ENCODE measurements at regions not wholly inside any gene's neighbourhood (a gene's known extent, or its start where the extent isn't known, plus 50 kb on each side); places are given as distances from the start of the nearest gene placed in this dataset.
"Not testable (repeated sequence)": the region's sequence is repeated elsewhere in the genome, so short reads cannot be mapped to it uniquely, and the experiment has no call there.

- DNase-seq (ENCODE audit: low read depth in 1 of 2, low spot score in 1 of 2) = not testable (repeated sequence)
Observed at GRCh38 chr3:40698611-40699010, 173.9 kb downstream of the ZNF621 start.

- no peak for DNase-seq (ENCODE audit: low read depth in 1 of 2, low spot score in 1 of 2)
Observed at GRCh38 chr3:40701016-40701588, 176.3 kb downstream of the ZNF621 start.

- no peak for DNase-seq (ENCODE audit: low read depth in 1 of 2, low spot score in 1 of 2)
Observed at GRCh38 chr3:40704224-40704623, 179.5 kb downstream of the ZNF621 start.

- no peak for DNase-seq (ENCODE audit: low read depth in 1 of 2, low spot score in 1 of 2)
Observed at GRCh38 chr3:40705663-40706062, 180.9 kb downstream of the ZNF621 start.

GRCh38 chr3:40713306-40713705 lies 188.5 kb downstream of the ZNF621 start:
- no peak for DNase-seq (ENCODE audit: low read depth in 1 of 2, low spot score in 1 of 2)

GRCh38 chr3:40713795-40714194 lies 189.0 kb downstream of the ZNF621 start:
- no peak for DNase-seq (ENCODE audit: low read depth in 1 of 2, low spot score in 1 of 2)

- DNase-seq (ENCODE audit: low read depth in 1 of 2, low spot score in 1 of 2) = no peak
Observed at GRCh38 chr3:40714771-40715345, 190.1 kb downstream of the ZNF621 start.

- no peak for DNase-seq (ENCODE audit: low read depth in 1 of 2, low spot score in 1 of 2)
Observed at GRCh38 chr3:40715551-40715950, 190.8 kb downstream of the ZNF621 start.

GRCh38 chr3:40717471-40717870 lies 192.7 kb downstream of the ZNF621 start:
- no peak for DNase-seq (ENCODE audit: low read depth in 1 of 2, low spot score in 1 of 2)

GRCh38 chr3:40718209-40718608 lies 193.4 kb downstream of the ZNF621 start:
- no peak for DNase-seq (ENCODE audit: low read depth in 1 of 2, low spot score in 1 of 2)

GRCh38 chr3:40718681-40719080 lies 193.9 kb downstream of the ZNF621 start:
- no peak for DNase-seq (ENCODE audit: low read depth in 1 of 2, low spot score in 1 of 2)

GRCh38 chr3:40719660-40720287 lies 195.0 kb downstream of the ZNF621 start:
- DNase-seq (ENCODE audit: low read depth in 1 of 2, low spot score in 1 of 2) = no peak

GRCh38 chr3:40720341-40720740 lies 195.6 kb downstream of the ZNF621 start:
- DNase-seq (ENCODE audit: low read depth in 1 of 2, low spot score in 1 of 2) = no peak

- no peak for DNase-seq (ENCODE audit: low read depth in 1 of 2, low spot score in 1 of 2)
Observed at GRCh38 chr3:40720863-40721262, 196.1 kb downstream of the ZNF621 start.

GRCh38 chr3:40723083-40723660 lies 198.4 kb downstream of the ZNF621 start:
- DNase-seq (ENCODE audit: low read depth in 1 of 2, low spot score in 1 of 2) = no peak

GRCh38 chr3:40725031-40725430 lies 200.3 kb downstream of the ZNF621 start:
- no peak for DNase-seq (ENCODE audit: low read depth in 1 of 2, low spot score in 1 of 2)

- DNase-seq (ENCODE audit: low read depth in 1 of 2, low spot score in 1 of 2) = no peak
Observed at GRCh38 chr3:40731445-40731844, 206.7 kb downstream of the ZNF621 start.

- no peak for DNase-seq (ENCODE audit: low read depth in 1 of 2, low spot score in 1 of 2)
Observed at GRCh38 chr3:40736943-40737342, 212.2 kb downstream of the ZNF621 start.

- no peak for DNase-seq (ENCODE audit: low read depth in 1 of 2, low spot score in 1 of 2)
Observed at GRCh38 chr3:40737343-40737742, 212.6 kb downstream of the ZNF621 start.

GRCh38 chr3:40739971-40740370 lies 215.2 kb downstream of the ZNF621 start:
- DNase-seq (ENCODE audit: low read depth in 1 of 2, low spot score in 1 of 2) = no peak

GRCh38 chr3:40741729-40742128 lies 217.0 kb downstream of the ZNF621 start:
- no peak for DNase-seq (ENCODE audit: low read depth in 1 of 2, low spot score in 1 of 2)

GRCh38 chr3:40745381-40746106 lies 220.8 kb downstream of the ZNF621 start:
- DNase-seq (ENCODE audit: low read depth in 1 of 2, low spot score in 1 of 2) = no peak
